OCI-LY7 (cell line): ENCODE measurements at regions not wholly inside any gene's neighbourhood (a gene's known extent, or its start where the extent isn't known, plus 50 kb on each side); places are given as distances from the start of the nearest gene placed in this dataset.

ENCODE experiments used
- BruUV-seq: library from RNA; stranded (reverse); fragments of 400-500 nt; replicated peaks from 2 replicates; lab custom pipeline; 2021; lab: Mats Ljungman, UMichigan
- CTCF ChIA-PET: fragments of 300-600 bp; sonication (Branson Sonifier 250); formaldehyde crosslinking; loops from one replicate; lab custom pipeline; 2022; ENCODE audit warnings: antibody characterized with exemption; ENCODE audit not compliant: unreplicated experiment; lab: Charles Lee
- POLR2A ChIA-PET: fragments of 300-600 bp; sonication (Branson Sonifier 250); formaldehyde crosslinking; loops from one replicate; lab custom pipeline; 2022; ENCODE audit warnings: antibody characterized with exemption; lab: Charles Lee
- DNase-seq: peaks from one replicate; pipeline ENCODE4 v3.0.0-alpha.2; 2015; ENCODE audit warnings: low spot score
- H2AFZ ChIP-seq: fragments of 200-600 bp; sonication (generic), shearing (Covaris generic); 2 replicates; pipeline ENCODE4 v1.6.1; 2014; ENCODE audit warnings: mild to moderate bottlenecking, antibody characterized with exemption, low read length, moderate library complexity
- H3K27ac ChIP-seq: fragments of 200-600 bp; sonication (generic); 2 replicates; pipeline ENCODE4 v1.5.1; 2014; ENCODE audit warnings: mixed run types, low read depth, mild to moderate bottlenecking, moderate library complexity, low read length, inconsistent platforms; ENCODE audit not compliant: poor library complexity, severe bottlenecking
- H3K36me3 ChIP-seq: fragments of 200-600 bp; sonication (generic); 2 replicates; pipeline ENCODE4 v1.6.1; 2014; ENCODE audit warnings: mild to moderate bottlenecking, antibody characterized with exemption, low read length, moderate library complexity, mixed read lengths; ENCODE audit not compliant: insufficient read depth
- H3K4me1 ChIP-seq: fragments of 200-600 bp; sonication (generic); 2 replicates; pipeline ENCODE4 v1.5.1; 2014; ENCODE audit warnings: mild to moderate bottlenecking, low read length; ENCODE audit not compliant: insufficient read depth, poor library complexity, severe bottlenecking
- H3K4me2 ChIP-seq: fragments of 200-600 bp; sonication (generic); 2 replicates; pipeline ENCODE4 v1.6.1; 2014; ENCODE audit warnings: mild to moderate bottlenecking, low read length
- H3K4me3 ChIP-seq: fragments of 200-600 bp; sonication (generic); 2 replicates; pipeline ENCODE4 v1.5.1; 2014; ENCODE audit warnings: mild to moderate bottlenecking, low read depth, low read length; ENCODE audit not compliant: poor library complexity, severe bottlenecking
- H3K79me2 ChIP-seq: fragments of 200-600 bp; sonication (generic); 2 replicates; pipeline ENCODE4 v1.6.1; 2016; ENCODE audit warnings: low read depth, mild to moderate bottlenecking, low read length, moderate library complexity, mixed read lengths; ENCODE audit not compliant: insufficient read depth
- H3K9me2 ChIP-seq: fragments of 200-600 bp; sonication (generic); 2 replicates; pipeline ENCODE4 v1.6.1; 2016; ENCODE audit warnings: mild to moderate bottlenecking, low read length, mixed read lengths; ENCODE audit not compliant: insufficient read depth
- H3K9me3 ChIP-seq: fragments of 200-600 bp; sonication (generic); 2 replicates; pipeline ENCODE4 v1.6.1; 2014; ENCODE audit warnings: mild to moderate bottlenecking, mixed run types, low read length, mixed read lengths
- H4K20me1 ChIP-seq: fragments of 200-600 bp; sonication (generic); 2 replicates; pipeline ENCODE4 v1.6.1; 2014; ENCODE audit warnings: mild to moderate bottlenecking, antibody characterized with exemption, low read length, moderate library complexity, mixed read lengths; ENCODE audit not compliant: insufficient read depth
- EZH2phosphoT487 ChIP-seq: fragments of 200-600 bp; sonication (generic); IDR thresholded peaks from 2 replicates; pipeline ENCODE4 v1.6.1; 2018; ENCODE audit warnings: low read depth, borderline replicate concordance, mild to moderate bottlenecking, mixed run types, antibody characterized with exemption, low read length, moderate library complexity, mixed read lengths
- intact Hi-C: fragments of 100-400 bp; cut with micrococcal nuclease; formaldehyde crosslinking; loops from one replicate; pipeline ENCODE4 v1.10.0; 2022; ENCODE audit not compliant: unreplicated experiment
- TF ChIP-seq, protein P1 (sequence below): fragments of 200-600 bp; sonication (generic); conservative IDR thresholded peaks from 2 replicates; pipeline ENCODE4 v1.5.1; 2014; ENCODE audit warnings: mild to moderate bottlenecking, antibody characterized with exemption, low read length, moderate library complexity, mixed read lengths

- no peak overlapping the region for H2AFZ ChIP-seq
- CTCF ChIA-PET, result no interaction called here
Observed at GRCh38 chr14:43792980-43793379, 714.1 kb downstream of the FSCB start.

DNA sequence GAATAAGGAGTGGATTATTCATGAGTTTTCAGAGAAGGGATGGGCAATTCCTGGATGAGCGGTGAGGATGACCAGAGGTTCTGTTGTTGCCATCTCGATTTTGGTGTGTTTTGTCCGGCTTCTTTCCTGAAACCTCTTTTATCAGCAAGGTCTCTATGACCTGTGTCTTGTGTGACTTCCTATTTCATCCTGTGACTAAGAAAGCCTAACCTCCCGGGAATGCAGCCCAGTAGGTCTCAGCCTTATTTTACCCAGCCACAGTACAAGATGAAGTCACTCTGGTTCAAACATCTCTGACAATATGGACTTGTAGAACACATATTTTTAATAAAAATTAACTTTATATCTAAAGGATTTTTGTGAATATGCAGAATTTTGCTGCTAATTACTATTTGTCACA, 716.4 kb downstream of the FSCB start:
- H3K79me2 ChIP-seq, result no peaks in the 10 kb centered on the region
- no peaks in the 10 kb centered on the region for H3K36me3 ChIP-seq
- TF ChIP-seq, protein P1, sequence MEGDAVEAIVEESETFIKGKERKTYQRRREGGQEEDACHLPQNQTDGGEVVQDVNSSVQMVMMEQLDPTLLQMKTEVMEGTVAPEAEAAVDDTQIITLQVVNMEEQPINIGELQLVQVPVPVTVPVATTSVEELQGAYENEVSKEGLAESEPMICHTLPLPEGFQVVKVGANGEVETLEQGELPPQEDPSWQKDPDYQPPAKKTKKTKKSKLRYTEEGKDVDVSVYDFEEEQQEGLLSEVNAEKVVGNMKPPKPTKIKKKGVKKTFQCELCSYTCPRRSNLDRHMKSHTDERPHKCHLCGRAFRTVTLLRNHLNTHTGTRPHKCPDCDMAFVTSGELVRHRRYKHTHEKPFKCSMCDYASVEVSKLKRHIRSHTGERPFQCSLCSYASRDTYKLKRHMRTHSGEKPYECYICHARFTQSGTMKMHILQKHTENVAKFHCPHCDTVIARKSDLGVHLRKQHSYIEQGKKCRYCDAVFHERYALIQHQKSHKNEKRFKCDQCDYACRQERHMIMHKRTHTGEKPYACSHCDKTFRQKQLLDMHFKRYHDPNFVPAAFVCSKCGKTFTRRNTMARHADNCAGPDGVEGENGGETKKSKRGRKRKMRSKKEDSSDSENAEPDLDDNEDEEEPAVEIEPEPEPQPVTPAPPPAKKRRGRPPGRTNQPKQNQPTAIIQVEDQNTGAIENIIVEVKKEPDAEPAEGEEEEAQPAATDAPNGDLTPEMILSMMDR, result no peak
- TF ChIP-seq EZH2phosphoT487, result no peak
- no peak overlapping the region for H3K4me3 ChIP-seq
- H4K20me1 ChIP-seq, result no peaks in the 10 kb centered on the region
- H3K9me2 ChIP-seq, result no peaks in the 10 kb centered on the region
- H3K4me2 ChIP-seq, result no peak overlapping the region
- no peaks in the 10 kb centered on the region for H3K4me1 ChIP-seq
- no peak for DNase-seq
- H3K9me3 ChIP-seq, result no peaks in the 10 kb centered on the region
- no peak overlapping the region for H3K27ac ChIP-seq
- no peak overlapping the region for H2AFZ ChIP-seq
- intact Hi-C loops, result no loop called here
- ChIA-PET CTCF (no interaction called here), POLR2A (no interaction called here)
- no TSS peak for BruUV-seq

More at GRCh38 chr14:43792980-43793379, 714.1 kb downstream of the FSCB start:
- no peak overlapping the region for H3K27ac ChIP-seq
- intact Hi-C loops, result no loop called here
- no peak overlapping the region for H3K4me2 ChIP-seq
- no peaks in the 10 kb centered on the region for H4K20me1 ChIP-seq
- no TSS peak for BruUV-seq
- no peaks in the 10 kb centered on the region for H3K79me2 ChIP-seq
- no peak for TF ChIP-seq EZH2phosphoT487
- TF ChIP-seq, protein P1, result no peak
- DNase-seq, result no peak
- no peak overlapping the region for H3K4me3 ChIP-seq
- H3K36me3 ChIP-seq, result no peaks in the 10 kb centered on the region
- H3K4me1 ChIP-seq, result no peaks in the 10 kb centered on the region
- POLR2A ChIA-PET, result interaction anchor here (0.7 kb wide), 1 partner anchor 170 kb away, joined by 4 read pairs; no protein-coding TSS in a partner anchor
- H3K9me3 ChIP-seq, result no peaks in the 10 kb centered on the region; the same call in 1 of the 2 replicates
- H3K9me2 ChIP-seq, result no peaks in the 10 kb centered on the region

DNA sequence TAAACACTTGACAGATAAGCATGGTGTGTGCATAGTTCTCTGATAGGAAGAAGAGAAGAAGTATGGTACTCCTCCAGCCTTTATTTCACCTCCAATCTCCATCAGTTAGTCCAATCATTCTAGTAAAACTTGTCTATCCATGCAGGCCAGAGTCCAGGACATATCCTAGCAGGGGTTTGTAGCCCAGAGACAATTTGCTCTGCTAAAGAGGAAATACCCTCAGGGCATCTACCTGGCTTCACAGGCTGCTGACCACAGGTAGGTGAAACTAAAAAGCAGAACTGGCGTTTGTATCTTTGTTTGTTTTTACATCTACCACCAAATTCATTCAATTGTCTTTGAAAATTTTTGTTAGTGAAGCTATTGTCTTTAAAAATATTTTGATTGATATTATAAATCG, 717.6 kb downstream of the FSCB start:
- no peak overlapping the region for H3K27ac ChIP-seq
- no peaks in the 10 kb centered on the region for H3K36me3 ChIP-seq
- H3K9me2 ChIP-seq, result no peaks in the 10 kb centered on the region
- no TSS peak for BruUV-seq
- H3K4me1 ChIP-seq, result no peaks in the 10 kb centered on the region
- ChIA-PET CTCF (no interaction called here), POLR2A (no interaction called here)
- no peaks in the 10 kb centered on the region for H3K9me3 ChIP-seq
- H3K4me3 ChIP-seq, result no peak overlapping the region
- TF ChIP-seq EZH2phosphoT487, result no peak
- TF ChIP-seq, protein P1, result no peak
- H3K79me2 ChIP-seq, result no peaks in the 10 kb centered on the region
- DNase-seq, result no peak
- H2AFZ ChIP-seq, result no peak overlapping the region
- intact Hi-C loops, result no loop called here
- no peaks in the 10 kb centered on the region for H4K20me1 ChIP-seq
- H3K4me2 ChIP-seq, result no peak overlapping the region
